Upper lobe of left lung (tissue), 4 donors: ENCODE measurements at regions not wholly inside any gene's neighbourhood (a gene's known extent, or its start where the extent isn't known, plus 50 kb on each side); places are given as distances from the start of the nearest gene placed in this dataset.
"Not testable (repeated sequence)": the region's sequence is repeated elsewhere in the genome, so short reads cannot be mapped to it uniquely, and the experiment has no call there.

ENCODE experiments used
- CTCF ChIP-seq, 6 experiments: fragments of 450-650 bp in 4 of 6; fragments of 200-600 bp in 2 of 6; sonication (generic) in 2 of 6; IDR thresholded peaks; one replicate each; pipeline ENCODE4 v1.5.1; 2016 to 2019; ENCODE audit warnings: antibody characterized with exemption in 6 of 6
- POLR2A ChIP-seq, 4 donors: fragments of 450-650 bp; IDR thresholded peaks; one replicate each; pipeline ENCODE4 v1.5.1; 2016 to 2017; ENCODE audit warnings: antibody characterized with exemption in 4 of 4, mild to moderate bottlenecking in 2 of 4
- POLR2AphosphoS5 ChIP-seq, 2 donors: sonication (generic); formaldehyde crosslinking; IDR thresholded peaks; one replicate each; pipeline ENCODE4 v1.5.1; 2017; ENCODE audit warnings: antibody characterized with exemption in 2 of 2

GRCh38 chr2:239817468-239818031 lies 207.6 kb downstream of the NDUFA10 start:
- TF ChIP-seq CTCF, POLR2A, POLR2AphosphoS5 (IDR thresholded peaks at IDR 0.05): not testable (repeated sequence)
